NCI-H446 (cell line): ENCODE measurements at regions not wholly inside any gene's neighbourhood (a gene's known extent, or its start where the extent isn't known, plus 50 kb on each side); places are given as distances from the start of the nearest gene placed in this dataset.
"Not testable (repeated sequence)": the region's sequence is repeated elsewhere in the genome, so short reads cannot be mapped to it uniquely, and the experiment has no call there.

Source experiments
- DNase-seq, 2 experiments: peaks; one replicate each; lab custom pipeline; 2025; lab: John Stamatoyannopoulos, UW

DNA sequence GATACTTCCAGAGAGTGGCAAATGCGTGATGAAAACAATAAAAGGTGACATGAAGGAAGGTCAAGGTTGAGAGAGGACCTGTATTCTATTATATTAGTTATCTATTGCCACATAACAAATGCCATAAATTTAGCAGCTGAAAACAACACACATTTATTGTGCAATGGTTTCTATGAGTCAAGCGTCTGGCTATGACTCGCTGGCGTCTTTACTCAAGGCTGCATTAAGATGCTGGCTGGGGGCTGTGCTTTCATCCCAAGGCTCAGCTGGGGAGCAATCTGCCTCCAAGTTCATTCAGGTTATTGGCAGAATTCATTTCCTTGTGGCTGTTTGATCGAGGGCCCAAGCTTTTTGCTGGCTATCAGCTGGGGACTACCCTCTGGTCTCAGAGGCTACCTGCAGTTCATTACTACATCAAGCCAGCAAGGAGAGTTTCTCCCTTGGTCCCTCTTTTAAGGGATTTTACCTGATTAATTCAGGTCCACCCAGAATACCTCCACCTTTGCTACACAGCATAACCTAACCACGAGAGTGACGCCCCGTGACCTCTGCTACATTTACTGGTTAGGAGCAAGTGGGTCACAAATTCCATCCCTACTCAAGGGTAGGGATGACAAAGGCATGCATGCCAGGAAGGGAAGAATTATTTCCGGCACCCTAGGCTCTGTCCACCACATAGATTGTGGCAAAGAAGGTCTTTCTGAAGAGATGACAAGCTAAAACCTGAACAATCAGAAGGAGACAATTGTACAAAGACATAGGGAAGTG lies 549.1 kb downstream of the MN1 start:
- peak; percentile 36 to 72 for DNase-seq

DNA sequence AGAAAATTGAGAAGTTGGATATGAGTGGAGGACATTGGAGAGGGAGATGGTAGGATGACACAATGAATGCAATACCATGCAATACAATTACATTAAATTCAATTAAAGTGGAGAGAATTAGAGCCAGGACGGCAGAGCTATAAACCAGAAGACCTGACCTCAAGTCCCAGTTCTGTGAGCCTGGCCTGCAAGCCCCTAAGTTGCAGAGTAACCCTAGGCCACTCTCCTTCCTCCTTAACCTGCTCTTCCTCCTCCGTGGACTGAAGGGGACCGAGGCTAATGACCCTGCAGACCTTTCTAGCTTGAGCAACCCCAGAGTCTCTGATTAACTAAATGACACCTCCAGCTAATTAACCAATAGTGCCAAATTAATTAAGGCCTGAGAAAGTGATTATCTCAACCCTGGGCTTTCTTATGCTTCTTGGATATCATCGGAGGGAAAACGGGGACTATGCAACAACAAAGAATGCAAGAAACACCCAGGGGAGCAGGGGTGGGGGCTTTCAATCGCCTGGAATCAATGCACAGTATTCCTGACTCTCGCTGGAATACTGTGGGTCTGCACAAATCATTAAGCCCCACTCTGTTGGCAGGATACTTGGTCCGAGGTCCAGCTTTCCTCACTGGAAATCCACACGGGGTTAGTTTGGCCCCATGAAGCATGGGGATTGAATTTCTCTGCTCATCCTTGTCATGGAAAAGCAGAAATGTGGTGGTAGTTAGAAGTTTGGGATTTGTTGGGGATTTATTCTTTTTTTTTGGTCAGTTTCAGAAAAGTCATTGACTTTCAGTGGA lies 548.3 kb downstream of the MN1 start:
- DNase-seq = no peak

DNA sequence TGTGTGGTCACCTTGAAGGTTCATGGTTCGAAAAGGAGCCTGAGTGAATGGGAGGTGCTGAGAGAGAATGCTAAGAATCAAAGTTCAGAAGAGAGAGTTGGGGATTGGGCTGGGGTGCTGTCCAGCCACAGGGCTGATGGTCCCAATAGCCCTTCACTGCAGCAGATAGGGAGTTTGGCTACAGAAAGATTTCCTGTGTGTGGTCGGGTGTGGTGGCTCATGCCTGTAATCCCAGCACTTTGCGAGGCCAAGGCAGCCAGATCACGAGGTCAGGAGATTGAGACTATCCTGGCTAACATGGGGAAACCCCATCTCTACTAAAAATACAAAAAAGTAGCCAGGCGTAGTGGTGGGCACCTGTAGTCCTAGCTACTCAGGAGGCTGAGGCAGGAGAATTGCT lies 547.5 kb downstream of the MN1 start:
- not testable (repeated sequence) for DNase-seq

DNA sequence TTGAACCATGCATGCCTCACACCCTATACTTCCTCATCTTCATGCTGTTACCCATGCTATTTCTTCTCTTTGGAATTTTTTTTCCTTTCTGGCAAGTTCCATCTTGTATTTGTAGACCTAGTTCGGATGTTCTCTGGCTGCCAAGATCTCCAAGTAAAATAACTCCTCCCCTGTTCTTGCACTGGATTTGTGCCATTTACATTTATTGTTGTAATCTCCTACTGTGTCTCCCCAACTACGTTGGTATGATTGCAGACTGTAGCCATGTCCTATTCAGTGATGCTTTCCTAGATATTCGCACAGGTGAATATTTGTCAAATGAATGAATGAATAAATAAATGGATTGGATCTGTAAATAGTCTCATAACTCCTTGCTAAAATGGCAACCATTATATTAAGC lies 546.0 kb downstream of the MN1 start:
- DNase-seq = no peak

DNA sequence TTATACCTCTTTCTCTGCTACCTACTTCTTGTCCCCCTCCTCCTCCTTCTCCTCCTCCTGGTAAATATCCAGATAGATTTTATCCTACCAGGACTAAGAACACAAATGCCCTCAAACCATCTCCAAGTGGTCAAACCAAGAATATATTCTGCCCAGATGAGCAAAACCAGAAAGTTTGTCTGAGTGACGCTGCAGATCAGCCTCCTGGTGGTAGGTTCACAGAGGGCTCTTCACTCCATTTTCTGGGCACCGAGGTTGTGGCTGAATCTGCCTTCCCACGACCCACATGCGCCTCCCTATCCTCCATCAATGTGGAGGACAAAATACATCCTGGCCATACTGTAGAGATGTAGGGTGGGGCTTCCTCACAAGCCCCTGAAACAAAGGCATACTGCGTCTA lies 543.6 kb downstream of the MN1 start:
- DNase-seq = no peak

DNA sequence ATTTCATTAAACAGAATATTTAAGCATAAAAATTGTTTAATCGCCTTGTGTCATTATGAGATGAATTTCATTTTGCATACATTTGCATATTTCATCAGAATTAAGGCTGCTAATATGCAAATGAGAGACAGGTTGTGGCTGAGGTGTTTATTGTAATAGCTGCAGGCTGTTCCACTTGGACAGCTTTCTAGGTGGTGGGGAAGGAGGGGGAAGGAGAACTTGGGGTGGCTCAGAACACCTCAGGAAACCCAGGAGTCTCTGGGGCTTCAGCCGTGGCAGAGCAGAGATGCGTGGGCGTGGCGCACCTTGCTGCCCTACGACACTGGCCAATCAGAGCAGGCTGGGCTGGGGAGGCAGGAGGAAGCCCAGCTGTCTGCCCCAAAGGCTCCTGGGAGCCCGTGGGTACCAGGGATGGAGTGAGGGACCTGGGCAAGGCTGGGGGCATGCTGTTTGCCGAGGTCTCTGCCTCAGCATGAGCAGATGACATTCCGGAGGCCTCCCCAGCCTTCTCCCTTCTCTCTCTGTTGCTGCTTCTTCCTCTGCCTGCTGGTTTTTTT lies 542.9 kb downstream of the MN1 start:
- no peak for DNase-seq

DNA sequence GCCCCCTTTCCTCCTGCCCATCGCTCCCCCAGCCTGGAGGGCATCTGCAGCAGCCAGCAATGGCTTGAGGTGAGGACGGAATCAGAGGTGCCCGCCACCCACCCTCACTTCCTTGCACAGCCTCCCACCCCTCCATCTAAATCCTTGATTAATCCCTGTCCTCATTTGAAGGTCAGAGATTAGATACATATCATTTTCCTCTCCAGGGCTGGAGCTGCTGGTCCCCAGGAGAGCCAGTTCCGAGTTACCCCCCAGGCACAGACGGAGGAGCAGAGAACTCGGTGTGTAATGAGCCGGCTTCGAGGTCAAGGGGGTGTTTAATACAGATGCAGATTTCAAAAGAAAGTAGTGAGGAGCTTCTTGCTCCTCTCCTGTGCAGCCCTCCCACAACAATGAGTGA lies 542.1 kb downstream of the MN1 start:
- DNase-seq = no peak

DNA sequence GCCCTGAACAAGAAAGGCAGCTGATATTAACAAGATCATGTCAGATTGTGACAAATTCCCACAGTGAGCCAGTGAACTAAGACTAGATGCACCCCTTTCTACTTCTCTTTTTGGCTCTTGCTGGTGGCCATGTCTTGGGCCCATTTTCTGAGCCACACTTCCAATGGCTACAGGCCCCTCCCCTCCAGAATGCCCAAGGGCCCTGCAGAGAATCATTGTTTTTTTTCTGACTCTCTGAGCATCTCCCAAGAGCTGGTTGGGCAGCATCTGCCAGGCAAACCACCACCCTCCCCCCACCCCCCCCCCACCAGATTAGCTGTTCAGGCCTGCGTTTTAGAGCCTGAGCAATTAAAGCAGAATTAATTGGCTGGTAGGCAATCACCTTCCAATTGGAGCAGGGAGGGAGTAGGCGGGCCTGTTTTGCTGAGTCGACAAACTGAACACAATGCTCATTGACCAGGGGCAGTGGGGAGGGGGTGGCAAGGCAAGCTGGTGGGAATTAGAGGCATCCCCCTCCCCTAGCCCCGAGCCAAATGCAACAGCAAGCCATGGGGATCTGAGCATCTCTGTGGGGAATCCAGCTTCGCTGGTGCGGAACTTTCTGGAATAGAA lies 541.4 kb downstream of the MN1 start:
- DNase-seq = peak; percentile 53 to 81

DNA sequence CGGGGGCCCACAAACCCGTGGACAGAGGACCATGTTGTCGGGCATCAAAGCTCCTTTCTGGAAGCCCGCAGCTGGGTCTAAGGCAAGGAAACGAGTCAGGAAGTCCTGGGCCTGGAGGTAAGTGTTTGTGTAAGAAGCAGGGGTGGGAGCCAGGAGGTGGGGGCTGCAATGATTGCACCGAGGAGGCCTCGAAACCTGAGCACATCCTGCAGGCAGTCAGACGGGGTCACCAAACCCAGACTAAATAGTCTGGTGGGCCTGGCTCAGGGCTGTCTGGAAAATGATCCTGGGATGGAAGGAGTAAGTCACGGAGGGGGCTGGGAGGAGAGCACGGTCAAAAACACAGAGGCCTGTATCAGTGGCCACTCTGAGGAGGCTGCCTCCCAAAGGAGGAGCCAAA lies 539.2 kb downstream of the MN1 start:
- DNase-seq = no peak

DNA sequence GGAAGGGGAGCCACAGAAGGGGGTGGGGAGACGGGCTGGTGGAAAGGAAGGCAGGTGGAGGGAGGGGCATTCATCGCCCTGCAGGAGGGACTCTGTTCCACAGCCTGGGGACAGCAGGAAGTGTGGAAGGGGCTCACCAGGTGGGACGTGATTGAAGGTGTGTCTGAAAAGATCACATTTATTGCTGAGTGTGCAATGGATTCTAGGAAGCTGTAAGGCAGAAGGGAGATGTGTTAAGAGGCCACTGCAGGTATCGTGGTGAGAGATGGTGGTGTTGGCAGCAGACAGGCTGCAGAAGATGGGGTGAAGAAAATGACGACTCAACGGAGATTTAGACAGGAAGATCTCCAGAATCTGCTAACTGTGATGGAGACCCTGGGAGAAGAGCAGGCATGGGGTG lies 537.4 kb downstream of the MN1 start:
- no peak for DNase-seq

DNA sequence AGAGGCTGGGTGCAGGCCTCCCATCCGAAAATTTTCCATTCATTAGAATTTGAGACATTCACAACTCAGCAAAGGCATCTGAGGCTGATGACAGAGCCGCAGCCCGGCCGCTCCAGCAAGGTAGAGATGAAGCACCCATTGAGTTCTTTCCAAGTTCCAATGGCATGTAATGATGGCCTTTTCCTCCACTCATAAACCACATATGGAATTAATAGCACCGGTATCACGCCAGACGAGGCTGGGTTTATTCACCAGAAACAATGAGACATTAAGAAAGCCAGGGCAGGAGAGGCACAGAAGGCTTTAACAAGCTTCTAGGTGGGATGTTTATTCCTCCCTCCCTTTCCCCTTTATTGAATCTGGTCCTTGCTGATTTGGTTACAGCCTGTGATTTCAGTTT lies 534.4 kb downstream of the MN1 start:
- no peak for DNase-seq

DNA sequence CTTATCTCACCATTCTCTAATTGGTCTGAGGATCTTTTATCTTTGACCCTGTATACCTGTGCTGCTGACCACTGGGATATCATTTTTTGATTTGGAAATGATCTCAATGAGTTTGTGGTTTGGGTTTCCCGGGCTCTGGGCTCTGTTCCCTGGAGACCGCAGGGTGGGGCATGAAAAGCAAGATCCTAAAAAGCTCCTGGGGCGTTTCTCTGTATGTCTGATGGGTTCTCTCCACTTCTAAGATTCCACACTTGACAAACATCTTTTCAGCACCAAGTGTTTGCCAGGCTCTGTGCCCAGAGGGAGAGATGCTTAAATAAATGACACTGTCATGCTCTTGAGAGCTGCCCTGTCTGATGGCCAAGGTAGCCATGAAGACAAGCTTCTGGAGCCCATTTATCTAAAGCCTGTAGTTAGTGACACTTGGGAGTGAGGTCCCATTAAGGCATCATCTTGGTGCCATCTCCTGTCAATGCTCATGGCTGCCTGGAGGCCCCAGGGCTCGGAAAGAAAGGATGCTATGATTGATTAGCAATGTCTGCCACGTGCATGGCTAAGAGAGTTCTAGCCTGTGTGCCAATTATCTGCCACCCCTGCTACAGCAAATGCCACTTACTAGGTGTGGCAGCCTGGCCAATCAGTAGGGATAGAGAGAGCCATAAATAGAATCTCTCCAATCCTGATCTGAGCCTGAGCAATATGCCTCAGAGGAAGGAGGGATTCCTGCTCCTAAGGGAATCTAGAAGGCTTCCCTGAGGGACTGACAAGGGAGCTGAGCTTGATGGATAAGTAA lies 531.6 kb downstream of the MN1 start:
- DNase-seq = peak in 1 of 2 experiments; percentile 24

DNA sequence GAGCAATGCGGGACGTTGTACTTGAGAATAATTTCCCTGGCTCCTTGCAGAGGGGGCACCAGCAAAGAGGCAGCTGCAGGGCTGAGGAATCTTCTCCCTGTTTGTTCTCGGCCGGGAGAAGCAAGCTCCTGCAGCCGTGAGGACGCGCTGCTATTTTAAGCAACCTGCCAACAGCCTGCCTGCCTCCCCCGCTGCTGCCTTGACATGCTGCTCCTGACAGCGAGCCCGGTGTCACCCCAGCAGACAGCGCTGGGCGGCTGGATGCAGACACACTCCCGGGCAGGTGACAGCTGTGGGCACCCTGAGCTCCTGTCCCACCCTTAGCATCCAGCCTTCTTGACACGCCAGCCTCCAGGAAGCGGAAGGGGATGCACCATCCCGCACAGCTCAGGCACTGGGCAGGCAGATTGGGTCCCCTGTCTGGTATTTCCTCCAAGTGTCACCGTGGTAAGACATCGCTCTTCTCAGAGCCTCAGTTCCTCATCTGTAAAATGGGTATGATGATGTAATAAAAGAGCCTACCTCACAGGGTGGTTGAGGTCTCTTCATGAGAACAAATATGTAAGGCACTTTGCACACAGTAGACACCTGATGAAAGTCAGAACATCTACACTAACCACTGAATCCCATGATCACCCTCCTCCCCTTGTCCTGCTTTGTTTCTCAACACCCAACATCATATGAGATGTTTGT lies 530.6 kb downstream of the MN1 start:
- no peak for DNase-seq

DNA sequence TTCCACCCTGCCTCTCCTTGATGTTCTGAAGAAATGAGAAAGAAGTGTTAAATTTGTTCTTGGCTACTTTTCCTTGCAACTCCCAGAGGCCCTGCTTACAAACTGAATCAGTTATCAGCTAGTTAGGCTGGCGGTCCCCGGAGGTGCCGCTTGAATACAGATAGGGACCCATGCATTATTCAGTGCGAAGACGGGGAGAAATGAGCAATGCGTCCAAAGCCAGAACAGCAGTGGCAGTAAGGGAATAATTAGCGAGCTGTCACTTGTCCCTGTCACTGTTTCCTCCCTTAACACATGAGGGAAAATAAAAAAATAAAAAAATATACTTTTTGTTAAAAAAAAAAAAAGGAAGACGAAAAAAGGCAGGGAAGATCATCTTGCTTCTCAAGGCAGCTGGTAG lies 528.1 kb downstream of the MN1 start:
- DNase-seq = no peak

DNA sequence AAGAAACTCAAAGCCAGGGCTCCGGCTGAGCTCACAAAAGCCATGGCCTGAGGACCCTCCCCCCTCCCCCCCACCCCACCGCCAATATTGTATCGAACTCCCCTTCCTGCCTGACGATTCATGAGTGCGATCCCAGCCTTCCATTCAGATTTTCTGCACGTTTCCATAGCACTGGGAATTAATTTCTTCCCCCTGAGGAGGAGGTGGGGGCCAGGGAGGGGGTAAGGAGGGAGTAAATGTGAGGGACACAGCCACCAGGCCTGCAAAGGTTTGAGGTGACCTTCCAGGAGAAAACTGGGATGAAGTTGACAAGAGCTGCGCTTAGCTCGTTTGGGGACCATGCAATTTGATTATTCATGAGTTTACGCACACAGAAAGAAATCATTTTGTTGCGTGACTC lies 527.7 kb downstream of the MN1 start:
- DNase-seq = no peak

DNA sequence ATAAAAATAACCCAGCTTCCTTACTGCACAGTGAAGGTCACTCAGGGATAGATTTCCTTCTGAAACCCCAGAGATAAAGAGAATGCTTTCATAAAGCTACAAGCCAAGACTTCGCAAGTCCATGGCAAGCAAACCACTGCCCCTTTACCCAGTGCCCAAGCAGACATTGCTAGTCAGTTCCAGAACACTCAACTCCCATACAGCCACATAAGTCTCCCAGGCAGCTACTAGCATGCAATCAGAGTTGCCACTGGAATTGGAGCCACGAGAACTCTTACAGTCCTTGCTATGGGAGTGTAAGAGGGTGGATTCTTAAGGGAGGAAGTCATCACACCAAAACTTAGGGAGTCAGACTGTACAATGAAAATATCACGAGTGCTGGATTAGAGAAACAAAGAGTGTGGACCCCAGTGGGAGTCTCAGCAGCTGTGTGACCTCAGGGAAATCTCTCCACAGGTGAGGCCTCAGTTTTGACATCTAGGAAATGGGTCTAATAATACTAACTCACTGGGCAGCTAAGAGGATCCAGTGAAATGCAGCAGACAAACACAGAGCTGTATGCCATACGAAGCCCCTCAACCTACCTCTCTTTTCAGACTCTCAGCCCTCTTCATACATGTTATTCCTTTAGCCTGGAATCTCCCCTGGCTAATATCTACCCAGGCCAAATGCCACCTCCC lies 526.6 kb downstream of the MN1 start:
- DNase-seq = no peak

DNA sequence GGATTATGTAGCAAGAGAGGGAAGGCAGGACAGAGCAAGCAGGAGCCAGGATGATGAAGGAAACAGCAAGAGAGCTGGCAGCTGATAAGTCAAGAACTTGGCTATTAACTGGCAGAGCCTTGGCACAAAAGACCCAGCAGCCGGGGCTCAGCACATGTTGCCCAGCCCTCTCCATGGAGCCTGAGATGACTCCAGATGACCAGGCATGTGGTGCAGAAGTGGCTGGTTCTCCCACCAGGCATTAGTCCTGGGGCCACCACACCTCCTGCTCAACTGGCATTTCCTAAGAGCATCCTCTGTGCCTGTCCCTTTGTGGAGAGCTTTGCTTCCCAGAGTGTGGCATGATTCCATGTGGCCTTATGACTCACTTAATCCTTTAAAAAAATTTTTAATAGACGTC lies 522.6 kb downstream of the MN1 start:
- peak; percentile 94 to 98 for DNase-seq

DNA sequence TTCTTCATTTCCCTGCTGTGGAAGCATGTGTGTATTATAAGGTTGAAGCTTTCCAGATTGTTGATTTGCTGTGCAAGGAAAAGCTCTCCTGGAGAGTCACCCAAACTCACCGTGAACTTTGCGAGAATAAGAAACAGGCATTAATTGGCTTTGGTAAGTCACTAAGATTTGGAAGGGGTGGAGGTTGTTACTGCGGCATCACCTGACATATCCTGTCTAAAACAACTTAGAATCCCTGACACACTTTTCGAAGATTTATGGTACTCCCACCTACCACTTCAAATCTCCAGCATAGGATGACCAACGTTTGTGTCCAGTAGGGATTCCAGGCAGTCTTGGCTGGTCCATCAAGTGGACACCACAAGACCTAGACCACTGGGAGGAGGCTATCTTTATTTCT lies 518.3 kb downstream of the MN1 start:
- no peak for DNase-seq

DNA sequence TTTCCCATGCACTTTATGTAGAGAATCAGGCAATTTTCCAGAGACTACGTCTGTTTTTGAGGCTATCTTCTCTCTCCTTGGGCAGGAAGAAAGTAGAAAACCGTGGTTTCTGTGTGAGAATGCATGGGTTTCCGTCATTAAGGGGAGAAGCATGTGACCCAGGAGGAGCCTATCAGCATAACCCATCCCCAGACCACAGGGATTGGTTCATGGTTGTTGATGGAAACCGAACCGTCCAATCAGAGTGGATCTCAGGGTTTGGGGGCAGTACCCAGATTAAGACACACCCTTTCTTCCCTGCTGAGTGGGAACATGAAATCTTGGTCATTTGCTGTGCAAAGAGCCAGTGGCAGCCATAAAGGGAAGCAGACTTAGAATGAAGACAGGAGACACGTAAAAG lies 517.8 kb downstream of the MN1 start:
- DNase-seq = no peak

DNA sequence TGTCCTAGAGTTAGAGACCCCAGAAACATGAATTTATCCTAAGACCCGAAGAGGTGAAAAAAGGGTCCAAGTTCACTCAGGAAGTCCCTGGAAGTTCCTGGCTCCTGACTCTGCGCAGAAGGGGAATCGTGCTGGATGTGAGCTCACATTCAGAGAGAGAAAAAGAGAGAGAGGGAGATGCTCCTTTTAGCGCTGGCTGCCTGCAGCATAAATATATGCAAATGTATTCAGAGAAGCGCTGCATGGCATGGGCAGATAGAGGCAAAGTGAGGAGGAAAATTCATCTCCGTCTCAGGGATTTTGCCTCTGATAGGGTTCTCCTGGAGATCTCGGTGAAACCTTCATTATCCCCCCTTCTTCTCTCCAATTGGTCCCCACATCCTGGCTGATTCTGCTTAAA lies 517.2 kb downstream of the MN1 start:
- no peak for DNase-seq

DNA sequence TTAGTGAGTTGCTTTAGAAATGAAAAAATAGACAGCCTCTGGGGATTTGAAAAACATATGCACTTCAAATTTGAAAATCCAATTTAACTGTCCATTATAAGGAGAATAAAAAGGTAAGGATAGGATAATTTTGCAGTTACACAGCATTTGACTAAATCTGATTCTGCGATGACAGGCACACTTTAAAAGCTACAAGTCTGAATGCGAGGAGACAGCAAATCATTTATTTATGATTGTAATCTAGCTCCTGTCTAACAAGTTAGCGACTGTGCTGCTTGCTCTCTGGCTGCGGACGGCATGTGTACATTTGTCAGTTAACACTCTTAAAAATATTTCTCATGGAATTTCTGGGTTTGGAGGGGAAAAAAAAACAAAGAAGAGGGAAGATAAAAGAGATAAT lies 514.8 kb downstream of the MN1 start:
- DNase-seq = no peak
